HCT116 (cell line): ENCODE measurements at regions not wholly inside any gene's neighbourhood (a gene's known extent, or its start where the extent isn't known, plus 50 kb on each side); places are given as distances from the start of the nearest gene placed in this dataset.

ENCODE experiments used
- POLR2A ChIP-seq: IDR thresholded peaks from 2 replicates; pipeline ENCODE4 v1.7.0; 2011; ENCODE audit warnings: borderline replicate concordance; ENCODE audit not compliant: insufficient read depth, insufficient read length; ENCODE audit errors: extremely low read depth
- TF ChIP-seq, protein P1 (sequence below), 3 experiments: fragments of 200-600 bp in 1 of 3; sonication (generic) in 1 of 3; IDR thresholded peaks in 2 of 3; conservative IDR thresholded peaks in 1 of 3; 2 replicates each; pipeline ENCODE4 v1.5.1; 2012 to 2017; ENCODE audit warnings: low read depth in 2 of 3, low read length in 2 of 3, antibody characterized with exemption in 1 of 3, borderline replicate concordance in 1 of 3, control low read depth in 1 of 3, mild to moderate bottlenecking in 1 of 3, mixed read lengths in 1 of 3, mixed run types in 1 of 3, moderate library complexity in 1 of 3; ENCODE audit not compliant: insufficient read depth in 1 of 3

DNA sequence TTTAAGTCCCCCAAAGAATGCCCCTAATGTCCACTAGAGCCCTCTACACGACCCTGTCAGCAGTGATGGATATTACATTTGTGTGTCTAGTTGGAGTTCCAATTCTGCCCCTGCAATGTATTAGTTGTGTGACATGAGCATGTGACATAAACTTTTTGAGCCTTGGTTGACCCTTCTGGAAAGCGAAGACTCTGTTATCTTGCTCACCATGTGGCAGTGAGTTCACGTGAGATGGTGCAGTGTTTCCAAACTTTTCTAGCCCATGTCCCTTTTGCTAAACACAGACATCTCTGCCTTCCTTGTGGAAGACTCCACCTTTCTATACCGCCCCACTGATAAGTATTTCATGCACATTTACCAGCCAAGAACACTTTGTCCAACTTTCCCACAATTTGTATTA is 87.0 kb upstream of the BOD1 start:
- TF ChIP-seq POLR2A, result no peak
- TF ChIP-seq, protein P1, sequence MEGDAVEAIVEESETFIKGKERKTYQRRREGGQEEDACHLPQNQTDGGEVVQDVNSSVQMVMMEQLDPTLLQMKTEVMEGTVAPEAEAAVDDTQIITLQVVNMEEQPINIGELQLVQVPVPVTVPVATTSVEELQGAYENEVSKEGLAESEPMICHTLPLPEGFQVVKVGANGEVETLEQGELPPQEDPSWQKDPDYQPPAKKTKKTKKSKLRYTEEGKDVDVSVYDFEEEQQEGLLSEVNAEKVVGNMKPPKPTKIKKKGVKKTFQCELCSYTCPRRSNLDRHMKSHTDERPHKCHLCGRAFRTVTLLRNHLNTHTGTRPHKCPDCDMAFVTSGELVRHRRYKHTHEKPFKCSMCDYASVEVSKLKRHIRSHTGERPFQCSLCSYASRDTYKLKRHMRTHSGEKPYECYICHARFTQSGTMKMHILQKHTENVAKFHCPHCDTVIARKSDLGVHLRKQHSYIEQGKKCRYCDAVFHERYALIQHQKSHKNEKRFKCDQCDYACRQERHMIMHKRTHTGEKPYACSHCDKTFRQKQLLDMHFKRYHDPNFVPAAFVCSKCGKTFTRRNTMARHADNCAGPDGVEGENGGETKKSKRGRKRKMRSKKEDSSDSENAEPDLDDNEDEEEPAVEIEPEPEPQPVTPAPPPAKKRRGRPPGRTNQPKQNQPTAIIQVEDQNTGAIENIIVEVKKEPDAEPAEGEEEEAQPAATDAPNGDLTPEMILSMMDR (IDR thresholded peaks at IDR 0.05 in 2 of 3, conservative IDR thresholded peaks at IDR 0.05 in 1 of 3; ENCODE audit: borderline replicate concordance in 1 of 3, insufficient read depth in 1 of 3, low read depth in 2 of 3, low read length in 2 of 3), result no peak
